AG08396 (cell line): ENCODE measurements at regions not wholly inside any gene's neighbourhood (a gene's known extent, or its start where the extent isn't known, plus 50 kb on each side); places are given as distances from the start of the nearest gene placed in this dataset.
"Not testable (repeated sequence)": the region's sequence is repeated elsewhere in the genome, so short reads cannot be mapped to it uniquely, and the experiment has no call there.

Source experiments
- DNase-seq: peaks from one replicate; pipeline ENCODE4 v3.0.0; 2012; ENCODE audit warnings: low spot score, mixed read lengths

GRCh38 chr2:176427549-176427948 lies 158.3 kb downstream of the MTX2 start:
- DNase-seq: no peak

- DNase-seq: not testable (repeated sequence)
Measured at GRCh38 chr2:176428944-176429469, 159.8 kb downstream of the MTX2 start.

- no peak for DNase-seq
Measured at GRCh38 chr2:176432434-176432833, 163.2 kb downstream of the MTX2 start.

- DNase-seq: no peak
Measured at GRCh38 chr2:176435729-176436128, 166.5 kb downstream of the MTX2 start.

GRCh38 chr2:176443946-176444345 lies 174.7 kb downstream of the MTX2 start:
- no peak for DNase-seq

- peak; percentile 64 for DNase-seq
Measured at GRCh38 chr2:176445956-176446355, 176.7 kb downstream of the MTX2 start.

- no peak for DNase-seq
Measured at GRCh38 chr2:176446718-176447414, 177.6 kb downstream of the MTX2 start.

GRCh38 chr2:176447616-176448015 lies 178.4 kb downstream of the MTX2 start:
- no peak for DNase-seq

GRCh38 chr2:176449852-176450251 lies 180.6 kb downstream of the MTX2 start:
- no peak for DNase-seq

- DNase-seq: no peak
Measured at GRCh38 chr2:176453784-176454183, 184.5 kb downstream of the MTX2 start.

GRCh38 chr2:176454893-176455815 lies 185.9 kb downstream of the MTX2 start:
- DNase-seq: peak; percentile 51

- DNase-seq: peak; percentile 15
Measured at GRCh38 chr2:176455816-176456291, 186.6 kb downstream of the MTX2 start.

GRCh38 chr2:176457481-176457880 lies 188.2 kb downstream of the MTX2 start:
- DNase-seq: no peak

GRCh38 chr2:176461098-176461808 lies 192.0 kb downstream of the MTX2 start:
- peak; percentile 15 for DNase-seq

GRCh38 chr2:176461809-176462670 lies 192.8 kb downstream of the MTX2 start:
- no peak for DNase-seq

- DNase-seq: no peak
Measured at GRCh38 chr2:176463546-176463945, 194.3 kb downstream of the MTX2 start.

- no peak for DNase-seq
Measured at GRCh38 chr2:176464886-176465564, 195.8 kb downstream of the MTX2 start.

GRCh38 chr2:176466918-176467452 lies 197.7 kb downstream of the MTX2 start:
- no peak for DNase-seq

- DNase-seq: no peak
Measured at GRCh38 chr2:176467595-176467994, 198.4 kb downstream of the MTX2 start.

GRCh38 chr2:176468457-176469113 lies 199.3 kb downstream of the MTX2 start:
- DNase-seq: no peak
